SU-DHL-6 (cell line): ENCODE measurements at regions not wholly inside any gene's neighbourhood (a gene's known extent, or its start where the extent isn't known, plus 50 kb on each side); places are given as distances from the start of the nearest gene placed in this dataset.

Experiments used
- EZH2phosphoT487 ChIP-seq: fragments of 200-600 bp; sonication (generic), shearing (Covaris generic); conservative IDR thresholded peaks from 2 replicates; pipeline ENCODE4 v1.6.1; 2018; ENCODE audit warnings: mild to moderate bottlenecking, antibody characterized with exemption, low read length, moderate library complexity, mixed read lengths
- TF ChIP-seq, protein P1 (sequence below): fragments of 200-600 bp; sonication (generic); IDR thresholded peaks from one replicate; pipeline ENCODE4 v1.5.1; 2017; ENCODE audit warnings: antibody characterized with exemption, mild to moderate bottlenecking, low read length, moderate library complexity; ENCODE audit not compliant: insufficient read depth, poor library complexity, severe bottlenecking

DNA sequence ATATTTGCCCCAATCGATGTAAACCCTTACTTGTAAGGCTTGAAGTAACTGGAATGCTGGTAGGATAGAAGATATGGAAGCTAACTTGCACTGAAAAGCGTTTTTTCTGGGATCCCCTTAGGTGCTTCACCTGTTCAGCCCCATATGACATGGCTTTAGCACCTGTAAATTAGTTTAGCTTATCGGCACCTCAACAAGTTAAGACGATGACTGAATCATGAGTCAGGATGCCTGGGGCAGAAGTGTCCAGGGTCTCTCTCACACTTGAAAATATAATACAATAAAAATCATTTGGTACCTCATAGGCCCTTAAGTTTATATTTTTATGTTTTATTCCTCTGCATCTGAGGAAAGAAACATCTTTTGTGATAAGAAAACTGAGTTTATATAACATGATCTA, 409.2 kb upstream of the LRRC4C start:
- TF ChIP-seq, protein P1, sequence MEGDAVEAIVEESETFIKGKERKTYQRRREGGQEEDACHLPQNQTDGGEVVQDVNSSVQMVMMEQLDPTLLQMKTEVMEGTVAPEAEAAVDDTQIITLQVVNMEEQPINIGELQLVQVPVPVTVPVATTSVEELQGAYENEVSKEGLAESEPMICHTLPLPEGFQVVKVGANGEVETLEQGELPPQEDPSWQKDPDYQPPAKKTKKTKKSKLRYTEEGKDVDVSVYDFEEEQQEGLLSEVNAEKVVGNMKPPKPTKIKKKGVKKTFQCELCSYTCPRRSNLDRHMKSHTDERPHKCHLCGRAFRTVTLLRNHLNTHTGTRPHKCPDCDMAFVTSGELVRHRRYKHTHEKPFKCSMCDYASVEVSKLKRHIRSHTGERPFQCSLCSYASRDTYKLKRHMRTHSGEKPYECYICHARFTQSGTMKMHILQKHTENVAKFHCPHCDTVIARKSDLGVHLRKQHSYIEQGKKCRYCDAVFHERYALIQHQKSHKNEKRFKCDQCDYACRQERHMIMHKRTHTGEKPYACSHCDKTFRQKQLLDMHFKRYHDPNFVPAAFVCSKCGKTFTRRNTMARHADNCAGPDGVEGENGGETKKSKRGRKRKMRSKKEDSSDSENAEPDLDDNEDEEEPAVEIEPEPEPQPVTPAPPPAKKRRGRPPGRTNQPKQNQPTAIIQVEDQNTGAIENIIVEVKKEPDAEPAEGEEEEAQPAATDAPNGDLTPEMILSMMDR, result no peak
- no peak for TF ChIP-seq EZH2phosphoT487
